NCI-H345 (cell line): ENCODE measurements at regions not wholly inside any gene's neighbourhood (a gene's known extent, or its start where the extent isn't known, plus 50 kb on each side); places are given as distances from the start of the nearest gene placed in this dataset.
"Not testable (repeated sequence)": the region's sequence is repeated elsewhere in the genome, so short reads cannot be mapped to it uniquely, and the experiment has no call there.

Source experiments
- DNase-seq: peaks from one replicate; lab custom pipeline; 2025; lab: John Stamatoyannopoulos, UW

DNA sequence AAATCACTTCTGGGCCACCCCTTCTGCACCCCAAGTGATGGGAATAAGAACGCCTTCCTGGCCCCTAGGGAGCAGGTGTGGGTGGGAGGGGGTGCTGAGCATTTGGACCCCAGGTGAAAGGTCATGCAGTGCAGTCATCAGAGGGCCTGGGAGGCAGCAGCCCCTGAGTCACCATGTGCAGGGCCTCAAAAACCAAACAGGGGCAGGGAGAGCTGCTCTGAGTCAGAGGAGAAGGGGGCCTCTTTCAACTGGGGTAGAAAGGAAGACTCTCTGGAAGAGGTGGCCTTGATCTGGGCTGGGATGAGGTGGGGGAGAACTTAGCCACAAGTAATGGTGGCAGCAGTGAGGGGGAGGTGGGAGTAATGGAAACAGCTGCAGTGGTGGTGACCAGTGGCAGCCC is 164.3 kb downstream of the BUB3 start:
- no peak for DNase-seq

DNA sequence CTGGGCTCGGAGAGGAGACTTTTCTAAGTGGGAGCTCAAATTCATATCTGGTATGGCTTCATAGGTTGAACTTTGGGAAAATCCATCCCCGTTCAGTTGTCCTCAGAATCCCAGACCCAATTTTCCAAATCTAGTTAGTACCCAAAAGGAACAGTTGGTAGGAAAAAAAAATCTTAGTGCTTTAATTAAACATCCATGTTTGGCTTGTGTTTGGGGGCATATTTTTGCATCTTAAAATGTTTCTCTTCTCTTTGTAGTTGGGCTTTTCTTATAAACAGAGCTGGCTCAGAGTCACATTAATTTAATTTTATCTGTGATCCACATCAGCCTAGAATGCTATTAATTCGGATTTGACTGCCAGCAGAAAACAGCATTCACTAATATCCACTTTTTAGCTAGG is 165.9 kb downstream of the BUB3 start:
- DNase-seq = no peak

DNA sequence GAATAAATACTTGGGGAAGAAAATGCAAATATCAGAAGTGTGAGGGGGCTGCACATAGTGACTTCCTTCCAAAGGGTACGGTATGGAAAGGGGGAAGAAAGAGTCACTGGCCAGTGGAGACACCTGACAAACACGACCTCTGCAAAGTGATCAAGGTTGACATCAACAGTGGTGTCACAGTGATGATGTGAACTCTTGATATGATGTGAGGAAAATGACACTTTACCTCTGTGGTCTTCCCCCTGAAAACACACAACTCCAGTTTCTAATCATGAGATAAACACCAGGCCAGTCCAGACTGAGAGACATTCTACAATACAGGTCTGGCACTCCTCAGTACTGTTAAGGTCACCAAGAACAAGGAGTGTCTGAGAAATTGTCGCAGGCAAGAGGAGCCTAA is 169.7 kb downstream of the BUB3 start:
- DNase-seq = no peak

DNA sequence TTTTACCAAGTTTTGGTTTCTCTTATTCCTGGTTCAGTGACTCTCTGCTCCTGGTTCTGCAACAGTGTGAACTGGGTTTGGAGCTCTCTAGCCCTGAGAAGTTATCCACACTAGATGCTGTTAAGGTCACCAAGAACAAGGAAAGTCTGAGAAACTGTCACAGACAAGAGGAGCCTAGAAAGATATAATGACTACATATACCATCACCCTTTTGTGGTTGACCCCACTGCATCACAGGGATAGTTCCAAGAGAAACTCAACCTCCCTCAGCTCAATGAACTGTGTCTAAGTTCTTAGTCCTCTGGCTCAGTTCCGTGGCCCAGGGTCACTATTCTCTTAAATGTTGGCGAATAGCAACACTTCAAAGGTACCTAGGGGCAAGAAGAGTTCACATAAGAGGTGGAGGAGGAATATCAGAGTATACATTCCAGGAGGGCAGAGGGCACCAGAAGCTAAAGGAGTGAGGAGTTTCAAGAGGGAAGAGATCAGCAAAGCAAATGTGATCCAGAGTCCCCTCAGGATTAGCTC is 171.5 kb downstream of the BUB3 start:
- no peak for DNase-seq

DNA sequence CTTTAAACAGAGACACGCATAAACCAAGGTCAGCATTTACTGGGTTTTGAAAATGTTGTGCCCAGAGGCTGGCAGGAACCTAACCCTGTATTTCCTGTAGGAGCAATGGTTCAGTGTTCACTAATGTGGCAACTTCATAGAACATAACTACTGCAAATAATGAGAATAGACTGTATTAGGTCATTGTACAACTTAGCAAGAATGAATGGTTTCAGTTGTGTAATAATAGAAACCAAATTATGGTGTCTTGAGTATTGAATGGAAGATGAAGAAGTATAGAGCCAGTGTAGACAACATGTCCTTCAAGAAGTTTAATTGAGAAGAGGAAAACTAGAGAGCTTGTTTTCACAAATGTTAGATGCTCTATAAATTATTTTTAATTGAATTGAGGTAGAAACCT is 172.5 kb downstream of the BUB3 start:
- DNase-seq = no peak

DNA sequence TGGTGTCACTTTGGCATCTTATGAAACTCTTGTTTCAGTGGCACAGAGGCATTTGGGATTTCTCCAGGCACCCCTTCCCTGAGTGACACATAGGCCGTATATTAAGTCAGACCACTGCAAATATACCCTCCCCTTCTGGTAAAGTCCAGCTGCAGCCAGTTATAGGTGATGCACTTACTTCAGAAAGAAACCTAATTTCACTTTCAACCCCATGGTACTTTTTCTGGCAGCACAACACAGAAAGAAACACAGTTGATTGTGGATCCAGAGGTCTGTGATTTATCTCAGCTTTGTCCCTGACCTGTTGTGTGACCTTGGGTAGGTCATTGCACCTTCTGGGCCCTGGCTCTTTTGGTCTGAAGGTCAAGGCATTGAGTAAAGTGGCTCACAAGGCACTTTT is 173.2 kb downstream of the BUB3 start:
- DNase-seq = no peak

DNA sequence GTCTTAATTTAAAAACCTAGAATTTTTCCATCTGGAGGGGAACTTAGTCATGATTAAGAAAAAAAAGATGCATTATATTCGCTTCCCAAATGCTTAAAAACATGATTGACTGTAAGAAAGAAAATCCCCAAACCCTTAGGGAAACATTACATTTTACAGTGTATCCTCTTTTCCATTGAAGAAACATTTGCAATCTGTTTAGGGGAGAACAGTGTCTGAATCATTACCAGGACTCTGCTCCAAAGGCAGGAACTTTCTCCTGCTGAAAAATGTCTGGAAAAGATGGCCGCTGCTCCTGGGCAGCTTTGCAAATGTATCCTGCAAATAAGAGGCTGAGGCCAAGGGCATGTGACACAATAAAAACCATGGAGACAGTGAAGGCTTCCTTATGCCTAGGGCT is 173.7 kb downstream of the BUB3 start:
- DNase-seq = no peak

DNA sequence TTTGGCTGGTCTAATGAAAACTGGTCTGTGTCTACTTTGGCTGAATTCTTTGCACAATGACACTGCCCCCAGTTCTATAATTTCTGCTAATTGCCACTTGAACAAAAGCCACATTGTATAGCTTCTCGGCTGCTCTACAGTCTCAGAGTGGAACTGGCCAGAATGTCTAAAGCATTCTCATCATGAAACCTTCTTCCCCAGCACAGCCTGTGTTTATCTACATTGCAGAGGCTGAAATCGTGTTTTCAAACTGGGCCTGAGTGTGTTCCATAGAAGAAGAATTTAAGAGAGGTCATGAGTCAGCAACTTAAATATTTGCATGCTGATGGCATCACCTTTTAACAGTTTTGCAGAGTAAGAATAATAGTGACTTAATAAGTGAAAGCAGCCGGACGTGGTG is 177.2 kb downstream of the BUB3 start:
- no peak for DNase-seq

DNA sequence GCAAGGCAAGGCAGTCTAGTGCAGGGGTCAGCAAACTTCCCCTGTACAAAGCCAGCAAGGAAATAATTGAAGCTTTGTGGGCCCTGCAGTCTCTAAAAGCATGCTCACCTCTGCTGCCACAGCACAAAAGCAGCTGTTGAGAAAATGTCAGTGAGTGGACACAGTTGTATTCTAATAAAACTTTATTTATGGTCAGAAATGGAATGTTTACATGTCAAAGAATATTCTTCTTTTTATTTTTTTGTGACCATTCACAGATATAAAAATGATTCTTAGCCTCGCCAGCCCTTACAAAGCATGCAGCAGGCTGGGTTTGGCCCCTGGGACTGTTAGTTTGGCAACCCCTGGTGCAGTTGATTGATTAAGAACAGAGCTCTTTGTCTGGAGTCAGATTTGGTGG is 192.4 kb downstream of the BUB3 start:
- DNase-seq = no peak

DNA sequence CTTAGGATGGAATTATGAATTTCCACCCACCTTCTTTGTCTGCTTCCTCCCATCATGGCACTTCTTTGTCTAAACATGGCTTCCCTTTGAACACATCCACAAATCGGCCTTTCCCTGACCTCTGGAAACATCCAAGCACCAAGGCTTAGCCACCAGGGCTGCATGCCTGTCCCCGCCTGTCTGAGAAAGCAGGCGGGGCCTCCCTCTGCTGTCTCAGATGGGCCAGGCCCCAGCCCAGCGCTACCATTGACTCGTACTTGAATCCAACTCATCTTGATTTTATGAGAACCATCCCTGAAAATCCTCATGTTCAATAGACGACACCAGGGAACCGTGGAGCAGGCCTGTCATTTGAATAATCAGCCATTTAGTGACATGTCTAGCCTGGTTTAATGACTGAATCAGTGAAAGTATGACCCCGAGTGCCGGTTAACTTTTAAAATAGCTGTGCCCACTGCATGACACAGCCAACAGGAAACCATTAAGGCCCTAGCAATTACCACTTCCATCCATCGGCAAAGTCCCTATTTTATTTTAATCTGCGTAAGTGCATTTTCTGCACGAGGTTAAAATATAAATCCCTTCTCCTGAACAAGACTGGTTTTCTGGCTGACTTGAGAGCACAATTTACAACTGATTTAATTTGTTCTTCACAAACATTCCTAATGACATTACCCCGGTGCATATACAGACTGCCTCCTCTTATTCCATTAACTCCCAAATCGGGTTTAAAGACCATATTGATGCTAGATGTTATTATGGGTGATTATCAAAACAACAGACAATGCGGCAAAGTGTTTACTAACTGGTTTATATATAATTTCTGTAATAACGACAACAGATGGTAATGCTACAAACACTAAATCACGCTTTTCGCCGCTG is 194.7 kb downstream of the BUB3 start:
- no peak for DNase-seq

DNA sequence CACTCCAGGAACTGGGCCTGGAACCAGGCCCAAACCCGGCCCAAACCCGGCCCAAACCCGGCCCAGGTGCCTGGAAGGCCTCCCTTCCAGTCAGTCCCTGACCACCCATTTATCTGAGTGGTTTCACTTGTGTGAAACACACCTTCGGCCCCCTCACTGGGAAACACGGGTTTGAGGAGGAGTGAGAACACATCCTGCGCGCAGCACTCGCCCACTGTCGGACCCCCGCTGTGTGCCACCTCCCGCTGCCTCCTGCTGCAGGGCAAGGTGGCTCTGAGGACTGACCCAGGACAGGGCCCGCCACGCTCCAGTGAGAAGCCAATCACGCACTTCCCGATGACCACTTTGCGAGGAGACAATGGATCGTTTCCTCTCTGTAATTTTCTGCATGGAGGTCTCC is 197.5 kb downstream of the BUB3 start:
- DNase-seq = no peak

DNA sequence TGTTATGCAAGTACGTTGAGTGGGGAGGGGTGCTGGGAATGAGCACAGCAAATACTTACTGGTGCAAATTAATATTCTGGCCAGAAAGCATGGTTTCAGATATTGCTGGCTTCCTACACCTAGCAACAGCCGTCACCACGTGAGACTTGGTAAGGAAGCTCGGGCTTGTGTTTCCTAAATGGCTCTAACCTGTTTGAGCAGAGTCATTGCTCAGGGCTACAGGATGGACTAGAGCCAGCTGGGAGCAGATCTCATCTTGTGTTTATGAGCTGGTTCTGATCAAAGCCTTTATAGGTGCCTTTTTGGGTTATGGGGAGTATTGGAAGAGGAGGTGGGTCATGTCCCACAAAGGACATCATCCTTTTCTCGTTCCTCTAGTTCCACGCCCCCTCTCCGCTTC is 200.3 kb downstream of the BUB3 start:
- DNase-seq = no peak

DNA sequence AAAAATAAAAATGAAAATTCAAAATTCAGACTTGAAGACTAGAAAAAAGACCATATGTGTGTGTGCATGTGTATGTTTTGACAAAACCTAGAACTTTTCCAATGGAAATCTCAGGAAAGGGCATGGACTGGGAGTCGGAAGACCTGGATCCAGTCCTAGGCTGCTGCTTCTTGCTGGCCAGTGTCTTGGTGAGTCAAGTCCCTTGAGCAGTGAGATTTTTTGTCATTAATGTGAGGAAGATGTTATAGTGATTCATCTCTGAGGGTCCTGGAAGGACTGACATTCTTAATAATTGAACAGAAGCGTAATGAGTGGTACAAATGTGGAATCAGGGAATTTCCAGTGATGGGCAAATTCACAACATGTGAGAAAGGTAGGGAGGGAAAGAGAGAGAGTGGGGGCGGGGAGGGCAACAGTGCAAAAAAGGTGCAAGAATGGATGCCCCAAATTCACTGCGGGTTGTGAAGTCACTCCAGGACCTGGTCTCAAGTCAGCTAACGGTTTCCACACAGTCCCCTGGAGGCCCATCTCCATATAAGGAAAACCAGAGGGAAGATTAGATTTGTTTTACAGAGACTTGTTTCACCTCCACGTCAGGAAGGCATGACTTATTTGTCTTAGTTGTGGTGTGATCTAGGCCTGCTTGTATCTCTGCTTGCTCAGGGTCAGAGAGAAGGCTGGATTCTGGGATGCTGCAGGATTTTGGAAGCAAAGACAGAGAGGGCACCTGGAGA is 201.7 kb downstream of the BUB3 start:
- DNase-seq = no peak

DNA sequence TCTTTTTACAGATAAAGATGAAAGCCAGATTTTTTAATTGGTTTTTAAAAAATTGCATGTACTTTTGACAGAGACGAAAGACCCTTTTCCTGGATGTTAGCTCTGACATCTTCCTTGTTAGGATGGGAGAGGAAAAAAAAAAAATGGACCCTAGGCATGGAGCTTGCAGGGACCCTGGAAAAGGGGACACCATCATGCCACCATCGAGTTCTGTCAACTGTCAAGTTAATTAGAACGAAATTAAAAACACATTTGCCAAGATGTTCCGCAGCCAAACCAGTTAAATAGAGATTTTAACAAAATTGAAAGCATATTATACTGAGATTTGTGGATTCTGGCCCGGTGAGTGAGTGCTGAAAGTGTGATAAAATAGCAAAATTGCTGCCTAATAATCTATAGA is 202.6 kb downstream of the BUB3 start:
- DNase-seq = no peak

DNA sequence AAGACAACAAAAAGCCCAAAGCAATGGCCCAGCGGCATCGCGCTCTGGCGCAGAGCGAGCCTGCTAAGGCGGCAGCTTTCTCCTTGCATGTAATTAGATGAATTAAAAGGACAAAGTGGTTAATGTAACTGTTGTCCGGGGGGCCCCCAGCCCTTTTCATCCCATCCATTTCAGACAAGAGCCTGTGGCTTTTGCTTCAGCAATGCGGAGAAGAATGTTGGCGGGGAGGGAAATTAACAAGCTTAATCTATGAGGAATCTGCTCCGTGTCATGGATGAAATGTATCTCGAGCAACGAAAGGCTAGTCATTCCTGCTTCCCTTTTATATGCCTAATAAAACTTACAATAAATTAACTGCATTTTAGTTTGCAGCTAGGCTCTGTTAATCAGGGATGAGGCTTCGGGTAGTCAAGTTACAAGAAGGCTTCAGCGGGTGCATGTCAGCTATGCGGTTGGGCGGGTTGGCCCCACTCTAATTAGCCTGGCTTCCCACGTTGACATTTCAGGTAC is 203.3 kb downstream of the BUB3 start:
- no peak for DNase-seq

DNA sequence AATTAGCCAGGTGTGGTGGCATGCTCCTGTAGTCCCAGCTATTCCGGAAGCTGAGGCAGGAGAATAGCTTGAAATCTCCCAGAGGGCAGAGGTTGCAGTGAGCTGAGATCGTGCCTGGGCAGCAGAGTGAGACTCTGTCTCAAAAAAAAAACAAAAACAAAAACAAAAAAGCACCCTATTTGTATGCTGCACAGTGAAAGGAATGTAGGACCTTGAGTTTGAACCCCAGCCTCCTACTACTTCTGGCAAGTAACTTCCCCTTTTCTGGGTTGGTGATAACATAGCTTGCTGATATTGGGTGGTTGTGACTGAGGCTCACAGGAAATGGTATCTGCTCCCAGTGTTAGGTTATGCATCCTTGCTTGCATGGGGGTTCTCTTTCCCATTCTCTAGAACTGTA is 205.3 kb downstream of the BUB3 start:
- no peak for DNase-seq

DNA sequence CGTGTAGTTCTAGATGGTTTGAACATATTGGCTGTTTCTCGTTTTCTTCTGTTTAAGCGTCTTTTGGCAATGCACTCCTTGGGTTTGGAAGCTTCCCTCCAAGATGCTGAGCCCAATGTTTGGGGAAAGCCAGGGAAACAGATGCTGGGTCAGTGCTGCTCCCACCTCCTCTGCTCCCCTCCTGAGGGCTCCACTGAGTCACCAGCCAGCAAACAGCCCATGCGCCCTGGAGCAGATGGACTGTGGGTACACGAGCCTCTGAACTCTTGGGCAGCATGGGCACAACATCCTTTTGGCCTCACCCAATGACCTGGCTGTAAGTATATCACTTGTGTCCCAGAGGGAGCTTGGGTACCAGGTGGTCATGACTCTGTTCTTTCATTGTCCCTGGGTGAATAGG is 207.6 kb downstream of the BUB3 start:
- no peak for DNase-seq

DNA sequence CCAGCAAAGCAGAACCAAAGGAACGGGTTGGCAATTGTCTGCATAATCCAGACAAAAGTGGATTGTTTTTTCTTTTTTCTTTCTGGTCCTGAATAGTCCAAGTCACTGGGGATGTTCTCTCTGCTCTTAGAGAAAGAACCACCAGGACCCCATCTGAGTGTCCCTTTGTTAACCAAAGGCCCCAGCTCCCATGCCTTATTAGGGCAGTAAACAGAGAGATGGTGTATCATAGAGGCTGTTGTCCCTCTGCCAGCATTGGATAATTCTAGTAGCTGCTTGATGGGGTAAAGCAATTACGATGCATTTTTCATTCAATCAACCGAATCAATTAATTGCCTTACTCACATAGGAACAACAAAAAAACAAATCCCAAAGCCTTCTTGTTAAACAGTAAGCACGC is 213.0 kb downstream of the BUB3 start:
- no peak for DNase-seq

DNA sequence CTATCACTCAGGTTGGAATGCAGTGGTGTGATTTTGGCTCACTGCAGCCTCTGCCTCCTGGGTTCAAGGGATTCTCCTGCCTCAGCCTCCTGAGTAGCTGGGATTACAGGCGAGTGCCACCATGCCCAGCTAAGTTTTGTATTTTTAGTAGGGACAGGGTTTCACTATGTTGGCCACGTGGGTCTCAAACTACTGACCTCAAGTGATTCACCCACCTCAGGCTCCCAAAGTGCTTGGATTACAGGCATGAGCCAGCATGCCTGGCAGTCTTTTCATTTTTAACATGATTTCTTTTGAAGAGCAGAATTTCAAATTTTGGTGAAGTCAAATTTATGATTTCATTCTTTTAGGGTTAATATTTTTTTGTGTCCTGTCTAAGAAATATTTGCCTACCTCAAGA is 217.4 kb downstream of the BUB3 start:
- not testable (repeated sequence) for DNase-seq

DNA sequence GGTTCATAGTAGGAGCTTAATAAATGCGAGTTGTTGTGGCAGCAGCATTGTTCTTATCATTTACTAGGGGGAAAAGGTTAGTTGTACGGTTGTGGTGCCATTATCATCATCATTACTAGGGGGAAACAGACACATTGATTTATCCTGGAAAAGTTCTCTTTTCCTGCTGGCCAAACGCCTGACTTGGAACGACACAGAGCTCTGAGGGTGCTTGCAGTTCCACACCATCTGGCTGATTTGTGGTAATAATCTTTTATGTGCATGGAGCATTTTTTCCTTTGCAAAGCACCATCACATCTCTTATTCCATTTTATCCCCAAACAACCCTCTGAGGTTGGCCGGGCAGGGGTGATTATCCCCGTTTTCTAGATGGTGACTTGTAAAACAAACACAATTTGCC is 219.4 kb downstream of the BUB3 start:
- no peak for DNase-seq

DNA sequence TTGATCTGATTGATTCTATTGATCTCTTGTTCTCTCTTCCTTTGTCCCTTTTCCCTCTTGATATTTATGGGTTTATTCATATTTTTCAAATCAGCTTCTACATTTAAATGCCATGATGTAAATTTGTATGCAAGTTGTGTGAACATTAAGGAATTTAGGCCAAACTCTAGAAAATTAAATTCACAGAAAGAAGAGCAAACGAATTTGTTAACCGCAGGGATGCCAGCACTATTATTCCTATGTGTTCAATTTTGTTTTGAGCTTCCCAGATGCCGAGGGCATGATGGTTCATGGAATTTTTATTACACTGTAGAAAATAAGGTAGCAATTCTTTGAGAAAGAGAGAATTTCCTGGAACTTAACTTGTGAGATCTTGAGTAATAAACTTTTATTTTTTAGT is 220.9 kb downstream of the BUB3 start:
- DNase-seq = no peak

DNA sequence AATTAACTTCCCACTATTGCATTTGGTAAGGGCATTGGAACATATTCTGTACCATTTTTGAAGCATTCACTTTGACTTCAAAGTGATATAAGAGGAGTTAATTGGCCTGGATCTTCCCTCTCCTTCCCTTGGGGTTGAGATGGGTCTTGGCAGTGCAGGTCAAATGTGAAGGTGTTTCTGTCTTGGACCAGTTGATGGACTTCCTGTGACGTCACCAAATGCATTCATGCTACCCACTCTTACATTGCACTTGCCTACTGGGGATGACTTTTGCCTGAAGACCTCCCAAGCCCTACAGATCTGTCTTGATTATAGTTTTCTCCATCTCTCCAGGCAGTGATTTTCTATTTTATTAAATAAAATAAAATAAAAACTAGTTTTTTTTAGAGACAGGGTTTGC is 221.5 kb downstream of the BUB3 start:
- DNase-seq = no peak

DNA sequence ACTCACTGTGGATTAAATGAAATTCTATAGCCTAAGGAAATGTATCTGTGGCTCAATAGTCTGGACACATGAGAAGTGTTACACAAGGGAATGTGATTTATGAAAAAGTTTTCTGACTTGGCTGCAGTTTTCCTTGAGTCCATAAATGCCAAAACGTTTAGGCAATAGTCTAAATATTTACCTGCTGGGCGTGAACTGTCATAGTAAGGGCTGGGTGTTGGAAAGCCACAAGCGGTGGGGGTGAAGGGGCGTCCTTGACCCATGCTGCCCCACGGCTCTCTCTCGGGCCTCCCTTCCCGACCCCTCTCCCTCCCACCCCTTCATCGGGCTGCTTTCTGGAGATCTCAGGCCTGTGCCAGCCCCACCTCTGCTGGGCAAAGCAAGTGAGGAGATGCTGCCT is 223.7 kb downstream of the BUB3 start:
- no peak for DNase-seq
